NB4 (cell line): ENCODE measurements at regions not wholly inside any gene's neighbourhood (a gene's known extent, or its start where the extent isn't known, plus 50 kb on each side); places are given as distances from the start of the nearest gene placed in this dataset.

Source experiments
- POLR2A ChIP-seq: IDR thresholded peaks from 2 replicates; pipeline ENCODE4 v1.6.1; 2011; ENCODE audit warnings: mild to moderate bottlenecking; ENCODE audit not compliant: insufficient read length; ENCODE audit errors: extremely low read depth
- TF ChIP-seq, protein P1 (sequence below): IDR thresholded peaks from one replicate; pipeline ENCODE4 v1.5.1; 2012; ENCODE audit warnings: low read depth, low read length

- TF ChIP-seq POLR2A: no peak
- TF ChIP-seq, protein P1, sequence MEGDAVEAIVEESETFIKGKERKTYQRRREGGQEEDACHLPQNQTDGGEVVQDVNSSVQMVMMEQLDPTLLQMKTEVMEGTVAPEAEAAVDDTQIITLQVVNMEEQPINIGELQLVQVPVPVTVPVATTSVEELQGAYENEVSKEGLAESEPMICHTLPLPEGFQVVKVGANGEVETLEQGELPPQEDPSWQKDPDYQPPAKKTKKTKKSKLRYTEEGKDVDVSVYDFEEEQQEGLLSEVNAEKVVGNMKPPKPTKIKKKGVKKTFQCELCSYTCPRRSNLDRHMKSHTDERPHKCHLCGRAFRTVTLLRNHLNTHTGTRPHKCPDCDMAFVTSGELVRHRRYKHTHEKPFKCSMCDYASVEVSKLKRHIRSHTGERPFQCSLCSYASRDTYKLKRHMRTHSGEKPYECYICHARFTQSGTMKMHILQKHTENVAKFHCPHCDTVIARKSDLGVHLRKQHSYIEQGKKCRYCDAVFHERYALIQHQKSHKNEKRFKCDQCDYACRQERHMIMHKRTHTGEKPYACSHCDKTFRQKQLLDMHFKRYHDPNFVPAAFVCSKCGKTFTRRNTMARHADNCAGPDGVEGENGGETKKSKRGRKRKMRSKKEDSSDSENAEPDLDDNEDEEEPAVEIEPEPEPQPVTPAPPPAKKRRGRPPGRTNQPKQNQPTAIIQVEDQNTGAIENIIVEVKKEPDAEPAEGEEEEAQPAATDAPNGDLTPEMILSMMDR: no peak
Observed at GRCh38 chr15:61480863-61481262, 251.8 kb upstream of the RORA start.
